GM21717 (cell line): ENCODE measurements at regions not wholly inside any gene's neighbourhood (a gene's known extent, or its start where the extent isn't known, plus 50 kb on each side); places are given as distances from the start of the nearest gene placed in this dataset.

Source experiments
- ATAC-seq: cut with Tn5 transposase; IDR thresholded peaks from one replicate; pipeline ENCODE4 v1.9.1; 2021; ENCODE audit warnings: mild to moderate bottlenecking, moderate library complexity; ENCODE audit not compliant: unreplicated experiment

DNA sequence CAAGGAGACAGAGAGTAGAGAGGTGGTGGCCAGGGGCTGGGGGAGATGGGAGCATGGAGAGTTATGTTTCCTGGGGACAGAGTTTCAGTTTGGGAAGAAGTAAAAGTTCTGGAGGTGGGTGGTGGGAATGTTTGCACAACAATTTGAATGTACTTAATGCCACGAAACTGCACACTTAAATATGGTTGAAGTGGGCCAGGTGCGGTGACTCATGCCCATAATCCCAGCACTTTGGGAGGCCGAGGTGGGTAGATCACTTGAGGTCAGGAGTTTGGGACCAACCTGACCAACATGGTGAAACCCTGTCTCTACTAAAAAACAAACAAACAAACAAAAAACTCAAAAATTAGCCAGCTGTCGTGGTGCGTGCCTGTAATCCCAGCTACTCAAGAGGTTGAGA lies 137.2 kb downstream of the PFKFB3 start:
- ATAC-seq: no peak

DNA sequence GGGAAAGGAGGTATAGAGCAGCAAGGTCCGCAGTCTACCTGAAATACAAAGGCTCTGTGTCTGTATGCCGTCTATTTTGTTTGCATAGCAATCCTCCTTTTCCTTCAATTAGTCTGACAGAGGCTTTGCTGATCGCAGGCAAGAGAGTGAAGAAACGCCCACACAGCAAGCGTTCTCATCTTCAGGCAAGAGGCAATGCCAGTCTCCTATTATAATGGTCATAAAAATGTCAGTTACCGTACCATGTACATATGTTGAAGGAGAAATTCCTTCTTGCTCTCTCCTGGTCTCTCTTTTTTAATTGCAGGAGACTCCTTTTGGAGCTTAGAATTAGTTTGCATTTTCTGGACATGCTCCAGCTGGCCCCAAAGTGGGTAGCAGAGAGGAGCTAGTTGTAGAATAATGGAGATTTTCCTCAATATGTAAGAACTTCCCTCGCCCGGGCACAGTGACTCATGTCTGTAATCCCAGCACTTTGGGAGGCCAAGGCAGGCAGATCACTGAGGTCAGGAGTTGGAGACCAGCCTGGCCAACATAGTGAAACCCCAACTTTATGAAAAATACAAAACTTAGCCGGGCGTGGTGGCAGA lies 139.5 kb downstream of the PFKFB3 start:
- ATAC-seq: no peak

DNA sequence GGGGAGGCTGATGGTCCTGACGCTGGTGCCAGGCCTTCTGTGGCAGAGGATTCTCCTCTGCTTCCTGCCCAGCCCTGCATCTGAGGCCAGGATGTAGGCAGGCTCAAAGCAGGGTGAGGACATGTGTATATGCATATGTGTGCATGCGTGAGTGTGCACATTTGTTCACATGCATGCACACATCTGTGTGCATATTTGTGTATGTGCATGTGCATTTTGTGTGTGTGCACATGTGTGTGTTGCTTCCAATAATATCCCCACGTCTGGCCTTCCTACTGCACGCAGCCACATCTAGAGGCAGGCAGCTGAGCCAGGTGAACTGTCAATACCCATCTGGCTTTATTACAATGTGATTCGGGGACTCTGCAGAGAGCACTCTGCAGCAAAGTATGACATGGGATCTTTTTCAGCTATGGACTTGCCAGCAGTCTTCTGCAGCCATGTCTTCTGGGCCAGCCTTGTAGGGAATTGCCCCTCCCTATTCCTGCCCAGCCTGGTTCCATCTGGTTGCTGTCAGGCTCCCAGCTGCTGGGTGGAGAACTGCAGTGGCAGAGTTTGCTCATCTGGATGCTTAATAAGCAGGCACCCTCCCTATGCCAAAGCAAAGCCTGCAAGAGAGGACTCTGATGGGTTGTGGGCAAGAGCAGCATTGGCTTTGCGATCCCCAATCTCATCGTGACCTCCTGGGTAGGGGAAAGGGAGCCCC lies 140.7 kb downstream of the PFKFB3 start:
- ATAC-seq: no peak

DNA sequence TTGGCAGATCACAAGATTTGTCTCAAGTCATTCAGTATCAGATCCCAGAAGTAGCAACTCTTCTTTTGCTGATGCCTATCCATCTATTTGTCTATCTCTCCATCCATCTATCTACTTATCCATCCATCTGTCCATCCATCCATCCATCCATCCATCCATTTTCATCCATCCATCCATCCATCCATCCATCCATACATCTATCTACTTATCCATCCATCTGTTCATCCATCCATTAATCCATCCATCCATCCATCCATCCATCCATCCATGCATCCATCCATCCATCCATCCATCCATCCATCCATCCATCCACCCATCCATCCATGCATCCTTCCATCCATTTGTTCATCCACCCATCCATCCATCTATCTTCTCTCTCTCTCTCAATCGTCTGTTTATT lies 142.7 kb downstream of the PFKFB3 start:
- ATAC-seq: no peak

DNA sequence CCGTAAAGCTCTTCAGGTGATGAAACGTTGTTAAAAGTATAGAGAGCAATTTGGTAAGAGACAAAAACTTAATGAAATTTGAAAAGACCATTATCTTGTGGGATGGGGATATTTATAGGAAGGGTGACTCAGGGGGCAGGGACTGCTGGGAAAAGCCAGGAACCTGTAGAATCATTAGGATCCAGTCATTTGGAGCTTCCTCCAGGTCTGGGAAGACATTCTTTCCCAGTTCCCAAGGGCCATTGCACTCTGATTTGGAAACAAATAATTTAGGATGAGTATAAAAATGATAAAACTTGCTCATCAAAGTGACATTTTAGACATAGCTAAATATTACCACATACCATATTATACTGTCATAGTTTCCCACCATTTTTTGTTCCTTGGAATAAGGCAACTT lies 143.9 kb downstream of the PFKFB3 start:
- no peak for ATAC-seq

DNA sequence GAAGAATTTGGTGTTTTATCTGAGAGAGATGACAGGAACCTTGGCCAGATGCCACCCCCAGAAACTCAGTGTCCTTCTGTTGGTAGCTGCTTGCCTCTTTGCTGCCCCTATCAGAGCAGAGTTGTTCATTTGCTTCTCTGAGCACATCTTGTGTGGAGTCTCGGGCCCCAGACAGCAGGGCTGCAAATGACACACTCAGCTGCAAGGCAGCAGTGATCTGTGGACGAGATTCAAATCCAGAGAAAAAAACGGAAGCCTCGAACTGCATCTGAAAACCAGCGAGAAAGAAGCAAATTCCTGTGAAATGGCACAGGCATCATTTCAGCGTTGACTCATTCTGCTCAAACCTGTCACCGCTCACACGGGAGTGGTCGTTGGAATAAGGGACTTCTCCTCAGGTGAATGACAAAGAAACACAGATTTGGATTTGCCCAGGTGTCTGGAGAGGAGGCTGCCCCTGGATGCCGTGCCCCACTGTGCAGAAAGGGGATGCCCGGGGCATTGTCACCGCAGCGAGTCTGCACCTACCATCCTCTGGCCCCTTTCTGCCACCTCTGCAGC lies 144.7 kb downstream of the PFKFB3 start:
- peak; percentile 12 for ATAC-seq

DNA sequence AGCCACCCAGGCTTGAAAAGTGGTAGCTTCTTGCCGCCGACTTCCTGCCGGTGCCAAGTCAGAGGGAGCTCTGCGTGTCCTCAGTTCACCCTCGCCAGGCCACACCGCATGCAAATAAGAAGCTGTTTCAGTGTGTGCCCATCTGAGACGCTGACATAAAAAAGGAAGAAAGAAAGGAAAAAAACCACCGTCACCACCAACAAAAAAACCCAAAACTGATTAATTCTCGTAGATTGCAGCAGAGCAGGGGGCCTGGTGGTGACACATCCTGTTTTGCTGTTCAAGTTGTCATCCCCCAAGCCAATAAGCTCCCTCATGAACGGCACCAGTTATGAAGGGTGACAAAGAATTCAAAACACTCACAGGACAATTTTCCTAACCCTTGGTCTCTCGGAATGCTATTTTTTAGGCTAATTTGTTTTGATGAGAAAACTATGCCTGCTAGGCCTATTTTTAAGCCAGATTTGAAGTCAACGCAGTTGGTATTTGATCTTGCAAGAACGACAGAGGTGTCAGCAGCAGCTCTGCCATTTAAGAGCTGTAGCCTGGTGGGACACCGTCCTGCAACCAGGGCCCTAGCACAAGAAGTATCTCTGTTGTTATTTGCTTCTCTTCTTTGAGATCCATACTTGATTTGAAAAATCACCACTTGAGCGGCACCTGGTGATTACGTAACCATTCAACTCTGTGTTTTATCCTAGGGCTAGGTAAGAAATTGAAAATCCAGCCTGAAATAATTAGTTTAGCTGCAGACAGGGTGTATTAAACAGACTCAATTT lies 145.6 kb downstream of the PFKFB3 start:
- peak; percentile 94 for ATAC-seq

DNA sequence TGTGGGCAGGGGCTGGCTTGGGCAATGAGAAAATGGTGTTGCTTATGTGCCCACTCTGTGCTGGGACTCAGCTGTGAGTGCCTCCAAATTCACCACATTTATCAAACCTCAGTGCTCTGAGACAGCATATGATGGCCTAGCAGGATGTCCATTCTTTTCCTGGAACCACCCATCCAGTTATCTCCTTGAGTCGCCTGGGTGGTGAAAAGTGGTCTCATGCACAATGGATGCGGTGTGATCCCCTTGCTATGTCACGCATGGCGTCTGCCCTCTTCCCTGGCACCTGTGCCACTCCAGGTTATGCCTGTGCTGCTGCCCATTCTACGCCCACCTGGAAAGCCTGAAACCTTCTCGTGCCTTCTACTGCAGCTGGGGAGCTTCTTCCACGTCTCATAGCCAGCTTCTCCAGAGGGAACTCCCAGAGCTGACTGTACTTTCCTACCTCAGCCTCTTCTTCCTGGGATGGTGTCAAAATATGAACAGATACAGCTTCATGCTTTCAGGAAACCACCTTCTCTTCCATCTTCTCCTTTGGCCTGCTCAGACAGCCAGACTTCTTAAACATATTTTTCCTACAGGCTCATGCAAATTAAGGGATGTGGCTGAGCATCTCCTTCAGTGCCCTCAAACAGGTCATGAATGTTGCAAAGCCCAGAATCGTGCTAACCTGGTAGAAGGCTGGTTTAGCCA lies 147.3 kb downstream of the PFKFB3 start:
- no peak for ATAC-seq

DNA sequence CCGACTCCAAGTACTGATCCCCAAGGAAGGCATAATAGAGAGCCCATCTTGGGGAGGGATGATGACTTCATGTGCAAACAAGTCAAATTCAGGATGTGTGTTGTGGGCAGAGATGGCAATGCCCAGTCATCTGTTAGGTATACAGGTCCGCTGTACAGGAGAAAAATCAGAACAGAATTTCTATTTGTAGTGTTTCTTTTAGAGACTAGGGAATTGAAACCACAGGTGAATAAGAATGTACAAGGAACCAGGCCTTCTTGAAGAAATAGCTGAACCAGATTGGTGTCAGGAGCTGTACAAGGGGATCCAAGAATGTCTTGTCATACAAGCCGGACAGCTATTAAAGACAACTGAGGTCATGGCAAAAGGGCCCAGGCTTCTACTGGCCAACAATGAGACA lies 147.9 kb downstream of the PFKFB3 start:
- ATAC-seq: no peak

DNA sequence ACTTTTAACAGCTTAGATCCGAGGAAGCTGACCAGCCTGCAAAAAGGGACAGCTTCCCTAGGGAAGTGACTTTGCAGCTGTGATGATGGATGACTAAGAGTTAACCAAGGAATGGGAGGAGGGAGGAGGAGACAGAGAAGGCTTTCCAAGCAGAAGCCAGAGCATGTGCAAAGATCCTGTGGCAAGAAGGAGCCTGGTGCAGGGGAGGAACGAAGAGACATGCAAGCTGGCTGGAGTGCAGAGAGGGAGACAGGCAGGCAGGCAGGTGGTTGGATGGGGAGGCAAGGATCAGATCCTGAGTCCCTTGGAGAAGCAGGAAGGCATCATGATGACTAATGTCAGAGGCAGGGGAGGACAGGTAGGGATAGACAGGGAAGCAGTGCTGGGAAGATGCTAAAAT lies 148.8 kb downstream of the PFKFB3 start:
- no peak for ATAC-seq

DNA sequence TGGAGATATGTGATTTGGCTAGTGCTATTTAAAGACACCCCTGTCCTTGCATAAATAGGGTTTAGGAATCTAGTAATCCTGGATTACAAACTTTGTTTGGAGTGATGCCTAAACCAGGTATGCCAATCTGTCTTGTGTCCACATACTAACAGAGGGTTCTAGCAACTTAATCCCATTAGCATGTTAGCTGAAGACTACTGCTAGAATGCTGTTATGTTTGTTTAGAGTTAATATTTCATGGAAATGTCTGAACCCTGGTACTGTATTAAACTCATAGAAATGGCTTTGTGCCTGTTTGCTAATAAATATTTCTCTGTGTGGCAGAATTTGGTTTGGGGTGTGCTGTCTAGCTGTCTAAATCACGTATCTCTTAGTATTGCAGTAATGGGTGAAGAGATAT lies 150.8 kb downstream of the PFKFB3 start:
- ATAC-seq: no peak

DNA sequence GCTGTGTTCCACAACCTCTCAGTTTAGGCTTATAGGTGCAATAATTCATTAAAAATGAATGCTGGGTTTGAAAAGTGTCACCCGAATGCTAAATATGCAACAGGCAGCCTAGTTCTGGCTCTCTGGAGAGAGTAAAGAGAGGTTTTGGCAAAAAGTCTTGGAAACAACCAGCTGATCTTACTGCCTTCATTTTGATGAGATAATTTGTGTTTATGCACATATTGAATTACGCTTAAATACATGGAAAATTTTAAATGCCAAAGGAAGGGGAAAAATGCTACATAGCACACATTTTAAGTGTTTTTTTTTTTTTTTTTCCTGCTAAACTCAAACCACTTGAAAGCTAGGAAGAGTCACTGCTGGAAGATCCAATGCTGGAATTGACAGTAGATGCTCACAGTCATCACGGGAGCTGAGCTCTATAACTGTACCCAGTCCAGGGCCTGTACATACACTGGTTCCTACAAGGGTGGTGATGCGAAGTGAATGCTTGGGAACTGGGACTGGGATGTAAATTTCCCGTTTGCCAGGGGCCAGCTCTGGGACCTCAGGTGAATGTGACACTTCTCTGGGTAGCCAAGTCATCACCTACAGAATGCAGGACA lies 151.5 kb downstream of the PFKFB3 start:
- no peak for ATAC-seq

DNA sequence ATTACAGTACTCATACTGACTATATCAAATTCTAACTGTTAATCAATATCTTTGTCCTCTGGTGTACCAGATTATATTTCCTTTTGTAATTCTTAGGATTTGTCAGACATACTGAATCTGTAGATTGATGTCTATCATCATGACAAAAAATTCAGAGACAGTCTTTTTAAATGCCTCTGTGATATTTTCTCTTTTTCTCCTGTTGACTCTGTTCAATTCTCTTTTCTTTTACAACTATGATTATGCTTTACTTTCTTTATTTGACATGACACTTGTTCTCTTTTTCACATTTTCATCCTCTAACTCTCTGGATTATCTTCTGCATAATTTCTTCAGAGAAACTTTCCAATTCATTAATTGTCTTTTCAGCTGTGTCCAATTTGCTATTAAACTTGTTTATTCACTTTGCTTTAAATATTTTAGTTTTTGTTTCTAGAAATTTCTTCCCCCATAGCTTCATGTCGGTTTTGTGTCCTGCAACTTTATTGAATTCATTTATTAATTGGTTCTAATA lies 153.6 kb downstream of the PFKFB3 start:
- ATAC-seq: no peak

DNA sequence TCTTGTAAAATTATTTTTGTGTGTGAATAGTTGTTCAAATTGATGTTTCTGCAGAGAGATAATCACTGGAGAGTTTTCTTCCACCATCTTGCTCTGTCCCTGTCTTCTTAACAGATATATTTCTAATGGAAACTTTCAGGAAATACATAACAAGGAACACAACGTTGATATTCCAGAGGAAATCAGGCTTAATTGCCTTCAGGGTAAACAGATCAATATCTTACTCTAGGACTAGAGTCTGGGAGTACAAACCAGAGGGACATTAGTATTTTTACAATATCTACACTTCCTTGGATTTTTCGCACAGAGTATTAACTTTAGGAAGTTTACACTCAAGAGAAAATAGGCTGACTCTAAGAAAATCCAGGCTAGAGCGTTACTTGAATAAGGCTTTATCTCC lies 159.1 kb downstream of the PFKFB3 start:
- ATAC-seq: no peak

DNA sequence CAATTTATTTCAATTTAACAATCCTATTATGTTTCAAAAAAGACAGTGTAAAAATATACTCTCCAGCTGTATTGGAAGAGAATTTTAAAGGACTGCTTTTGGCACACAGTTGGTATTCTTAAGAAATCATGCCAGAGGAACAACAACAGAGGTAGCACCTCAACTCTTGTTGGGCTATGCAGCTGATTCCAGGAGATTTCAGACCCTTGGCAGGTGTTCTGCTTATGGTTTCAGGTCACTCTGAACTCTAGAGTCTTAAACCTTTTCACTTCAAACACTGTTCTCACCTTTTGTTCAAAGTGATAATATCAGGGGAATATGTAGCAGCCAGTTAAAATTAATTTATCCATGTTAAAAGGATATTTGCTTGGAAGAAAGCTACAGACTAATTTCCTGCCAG lies 160.1 kb downstream of the PFKFB3 start:
- no peak for ATAC-seq

DNA sequence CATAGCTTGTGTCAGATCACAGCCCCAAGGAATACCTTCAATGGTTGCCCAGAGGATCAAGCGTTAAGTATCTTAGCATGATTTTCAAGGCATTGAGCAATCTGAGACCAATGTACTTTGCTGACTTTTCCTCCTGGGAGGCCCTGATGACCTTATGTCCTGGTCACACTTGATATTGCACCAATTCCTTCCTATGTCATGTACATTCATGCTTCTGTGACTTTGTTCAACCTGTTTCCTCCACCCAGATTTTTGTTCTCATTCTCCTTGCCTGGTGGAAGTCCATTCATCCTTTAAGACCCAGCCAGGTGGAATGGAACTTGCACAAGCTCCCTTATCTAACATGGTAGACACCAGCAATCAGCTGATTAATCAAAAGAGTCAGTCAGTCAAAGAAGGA lies 160.8 kb downstream of the PFKFB3 start:
- ATAC-seq: no peak

DNA sequence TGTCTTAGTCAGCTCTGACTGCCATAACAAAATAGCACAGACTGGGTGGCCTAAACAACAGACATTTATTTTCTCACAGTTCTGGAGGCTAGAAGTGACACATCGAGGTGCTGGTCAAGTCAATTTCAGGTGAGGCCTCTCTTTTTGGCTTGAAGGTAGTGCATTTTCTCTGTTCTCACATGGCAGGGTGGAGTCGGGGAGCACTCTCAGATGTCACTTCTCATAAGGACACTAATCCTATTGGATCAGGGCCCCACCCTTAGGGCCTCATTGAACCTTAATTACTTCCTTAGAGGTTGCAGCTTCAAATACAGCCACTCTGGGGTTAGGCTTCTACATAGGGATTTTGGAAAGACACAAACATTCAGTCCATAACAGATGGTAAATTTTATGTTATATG lies 161.6 kb downstream of the PFKFB3 start:
- ATAC-seq: no peak

DNA sequence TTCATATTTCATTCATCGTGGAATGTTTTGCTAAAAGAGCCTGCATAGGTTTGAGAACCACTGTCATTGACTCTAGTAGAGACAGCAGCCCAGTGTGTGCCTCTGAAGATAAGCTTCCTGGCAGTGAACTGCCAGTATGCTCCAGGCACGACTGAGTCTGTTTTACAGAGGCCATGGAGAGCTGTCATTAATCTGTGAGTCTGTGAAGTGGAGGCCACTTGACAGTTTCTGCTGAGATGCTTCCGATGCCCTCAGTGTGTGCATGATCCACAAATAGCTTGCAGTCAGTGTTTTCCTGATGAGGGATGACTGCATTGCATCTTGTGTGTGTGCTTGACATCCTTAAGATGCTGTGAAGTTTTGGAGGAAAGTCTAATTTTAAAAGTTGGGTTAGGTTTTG lies 162.2 kb downstream of the PFKFB3 start:
- ATAC-seq: no peak

DNA sequence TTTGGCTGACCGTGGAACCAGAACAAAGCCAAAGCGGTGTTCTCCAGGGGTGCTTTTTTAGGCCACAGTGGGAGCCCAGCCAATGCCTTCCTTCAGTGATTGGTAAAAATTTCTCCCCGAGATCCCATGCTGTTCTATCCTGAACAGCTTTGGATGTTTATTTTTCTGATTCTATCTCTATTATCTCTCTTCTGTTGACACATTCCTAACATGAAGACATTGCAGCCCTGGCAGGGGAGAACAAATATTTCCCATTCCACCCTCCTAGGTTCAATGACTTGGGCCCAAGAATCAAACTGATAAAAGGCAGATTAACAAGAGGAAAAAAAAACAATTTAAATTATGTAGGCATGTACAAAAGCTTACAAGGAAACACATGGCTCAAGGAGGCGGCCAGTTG lies 162.7 kb downstream of the PFKFB3 start:
- ATAC-seq: no peak
